ENCODE measurements at regions not wholly inside any gene's neighbourhood (a gene's known extent, or its start where the extent isn't known, plus 50 kb on each side); places are given as distances from the start of the nearest gene placed in this dataset.
"Not testable (repeated sequence)": the region's sequence is repeated elsewhere in the genome, so short reads cannot be mapped to it uniquely, and the experiment has no call there.

DNA sequence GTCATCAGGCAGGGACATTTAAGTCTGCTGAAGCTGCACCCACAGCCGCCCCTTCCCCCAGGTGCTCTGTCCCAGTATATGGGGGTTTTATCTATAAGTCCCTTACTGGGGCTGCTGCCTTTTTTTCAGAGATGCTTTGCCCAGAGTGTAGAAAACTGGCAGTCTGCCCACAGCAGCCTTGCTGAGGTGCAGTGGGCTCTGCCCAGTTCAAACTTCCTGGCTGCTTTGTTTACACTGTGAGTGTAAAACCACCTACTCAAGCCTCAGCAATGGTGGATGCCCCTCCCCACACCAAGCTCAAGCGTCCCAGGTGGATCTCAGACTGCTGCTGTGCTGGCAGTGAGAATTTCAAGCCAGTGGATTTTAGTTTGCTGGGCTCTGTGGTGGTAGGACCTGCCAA is 114.2 kb upstream of the GLRA1 start:
- TF ChIP-seq POLR2A, POLR2AphosphoS5 (IDR thresholded peaks at IDR 0.05; ENCODE audit: low read depth, low read length): not testable (repeated sequence)
